Lower leg skin (tissue), 4 donors: ENCODE measurements at regions not wholly inside any gene's neighbourhood (a gene's known extent, or its start where the extent isn't known, plus 50 kb on each side); places are given as distances from the start of the nearest gene placed in this dataset.

Source experiments
- DNase-seq, 2 donors: peaks; one replicate each; pipeline ENCODE4 v3.0.0-alpha.2; 2019; ENCODE audit warnings: low spot score in 2 of 2
- H3K4me3 ChIP-seq: fragments of 200-600 bp; sonication (generic); 2 replicates; pipeline ENCODE4 v1.5.1; 2017; ENCODE audit warnings: mild to moderate bottlenecking, low read depth; ENCODE audit not compliant: poor library complexity, severe bottlenecking
- POLR2A ChIP-seq, 2 donors: fragments of 450-650 bp; IDR thresholded peaks; one replicate each; pipeline ENCODE4 v1.6.1; 2016 to 2017; ENCODE audit warnings: antibody characterized with exemption in 2 of 2, mild to moderate bottlenecking in 1 of 2, moderate library complexity in 1 of 2
- WGBS, 2 donors: methylation state at CpG; one replicate each; pipeline ENCODE4 v1.1.5; 2018; 5-methylcytosine and 5-hydroxymethylcytosine counted together
- intact Hi-C: fragments of 100-400 bp; cut with DNase I; formaldehyde crosslinking; loops from one replicate; pipeline ENCODE4 v1.15.0; 2023; ENCODE audit warnings: low total_unique reads
- TF ChIP-seq, protein P1 (sequence below), 3 donors: fragments of 450-650 bp; IDR thresholded peaks; one replicate each; pipeline ENCODE4 v1.5.1; 2016; ENCODE audit warnings: antibody characterized with exemption in 3 of 3, mild to moderate bottlenecking in 3 of 3, moderate library complexity in 2 of 3

DNA sequence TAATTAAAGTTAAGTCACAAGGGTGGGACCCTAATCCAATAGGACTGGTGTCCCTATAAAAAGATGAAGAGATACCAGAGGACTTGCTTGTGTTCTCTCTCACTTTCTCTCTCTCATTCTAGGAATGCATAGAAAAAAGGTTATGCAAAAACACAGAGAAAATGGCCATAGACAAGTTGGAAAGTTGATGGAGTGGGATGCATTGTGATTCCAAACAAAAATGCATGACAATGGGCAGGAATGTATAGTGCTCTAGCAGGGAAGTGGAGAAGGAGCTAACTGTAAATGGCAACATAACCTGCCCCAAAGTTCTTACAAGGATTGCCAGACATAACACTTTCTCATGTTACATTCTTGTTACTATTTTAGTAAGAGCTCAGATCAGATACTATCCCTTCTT, 301.6 kb upstream of the LRATD1 start:
- no peak overlapping the region for H3K4me3 ChIP-seq
- TF ChIP-seq, protein P1, sequence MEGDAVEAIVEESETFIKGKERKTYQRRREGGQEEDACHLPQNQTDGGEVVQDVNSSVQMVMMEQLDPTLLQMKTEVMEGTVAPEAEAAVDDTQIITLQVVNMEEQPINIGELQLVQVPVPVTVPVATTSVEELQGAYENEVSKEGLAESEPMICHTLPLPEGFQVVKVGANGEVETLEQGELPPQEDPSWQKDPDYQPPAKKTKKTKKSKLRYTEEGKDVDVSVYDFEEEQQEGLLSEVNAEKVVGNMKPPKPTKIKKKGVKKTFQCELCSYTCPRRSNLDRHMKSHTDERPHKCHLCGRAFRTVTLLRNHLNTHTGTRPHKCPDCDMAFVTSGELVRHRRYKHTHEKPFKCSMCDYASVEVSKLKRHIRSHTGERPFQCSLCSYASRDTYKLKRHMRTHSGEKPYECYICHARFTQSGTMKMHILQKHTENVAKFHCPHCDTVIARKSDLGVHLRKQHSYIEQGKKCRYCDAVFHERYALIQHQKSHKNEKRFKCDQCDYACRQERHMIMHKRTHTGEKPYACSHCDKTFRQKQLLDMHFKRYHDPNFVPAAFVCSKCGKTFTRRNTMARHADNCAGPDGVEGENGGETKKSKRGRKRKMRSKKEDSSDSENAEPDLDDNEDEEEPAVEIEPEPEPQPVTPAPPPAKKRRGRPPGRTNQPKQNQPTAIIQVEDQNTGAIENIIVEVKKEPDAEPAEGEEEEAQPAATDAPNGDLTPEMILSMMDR (IDR thresholded peaks at IDR 0.05) = no peak
- TF ChIP-seq POLR2A (IDR thresholded peaks at IDR 0.05) = no peak
- intact Hi-C loops = no loop called here
- DNase-seq = no peak

DNA sequence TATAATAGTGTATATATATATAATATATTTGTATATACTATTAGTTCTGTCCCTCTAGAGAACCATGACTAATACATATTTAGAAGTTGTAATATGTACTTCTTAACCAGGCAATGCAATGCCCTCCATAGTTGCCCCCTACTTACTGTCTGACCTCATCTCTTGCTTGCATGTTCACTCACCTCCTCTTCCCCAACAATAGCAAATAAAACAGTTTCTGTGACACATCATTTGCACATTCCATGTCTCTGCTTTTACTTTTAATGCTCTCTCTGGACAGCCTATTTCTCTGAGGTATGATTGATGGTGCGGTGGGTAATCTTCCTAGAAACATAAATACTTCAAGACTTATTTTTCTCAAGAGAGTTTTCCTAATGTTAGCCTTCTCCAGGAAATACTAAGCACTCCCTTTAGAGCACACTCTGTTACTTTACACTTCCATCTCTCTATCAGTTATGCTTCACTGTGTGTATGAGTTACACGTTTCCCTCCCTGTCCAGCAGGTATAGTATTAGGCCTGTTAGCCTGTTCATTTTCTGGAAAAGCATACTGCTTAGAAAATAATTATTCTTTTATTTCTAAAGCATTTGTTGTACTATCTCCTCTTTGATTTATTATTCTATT, 295.6 kb upstream of the LRATD1 start:
- intact Hi-C loops = no loop called here
- 74 to 92% methylated on average over 2 of the region's 2 CpGs for WGBS, 2 donors
- no peak for DNase-seq
- TF ChIP-seq, protein P1 (IDR thresholded peaks at IDR 0.05) = no peak
- TF ChIP-seq POLR2A (IDR thresholded peaks at IDR 0.05) = no peak
- H3K4me3 ChIP-seq = no peak overlapping the region

DNA sequence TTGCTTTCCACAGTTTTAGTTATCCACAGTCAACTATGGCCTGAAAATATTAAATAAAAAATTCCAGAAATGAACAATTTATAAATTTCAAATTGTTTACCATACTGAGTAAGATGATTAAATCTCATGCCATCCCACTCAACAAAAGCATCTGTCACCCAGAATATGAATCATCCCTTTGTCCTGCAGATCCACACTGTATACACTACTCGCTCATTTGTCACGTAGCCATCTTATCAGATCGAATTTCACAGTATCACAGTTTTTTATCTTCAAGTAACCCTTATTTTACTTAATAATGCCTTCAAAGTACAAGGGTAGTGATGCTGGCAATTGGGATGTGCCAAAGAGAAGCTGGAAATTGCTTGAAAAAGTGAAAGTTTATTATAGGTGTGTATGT, 291.8 kb upstream of the LRATD1 start:
- WGBS, 2 donors = 56 to 69% methylated on average over 3 of the region's 3 CpGs
- intact Hi-C loops = no loop called here
- no peak overlapping the region for H3K4me3 ChIP-seq
- no peak for TF ChIP-seq POLR2A (IDR thresholded peaks at IDR 0.05)
- TF ChIP-seq, protein P1 (IDR thresholded peaks at IDR 0.05) = no peak
- DNase-seq = no peak

DNA sequence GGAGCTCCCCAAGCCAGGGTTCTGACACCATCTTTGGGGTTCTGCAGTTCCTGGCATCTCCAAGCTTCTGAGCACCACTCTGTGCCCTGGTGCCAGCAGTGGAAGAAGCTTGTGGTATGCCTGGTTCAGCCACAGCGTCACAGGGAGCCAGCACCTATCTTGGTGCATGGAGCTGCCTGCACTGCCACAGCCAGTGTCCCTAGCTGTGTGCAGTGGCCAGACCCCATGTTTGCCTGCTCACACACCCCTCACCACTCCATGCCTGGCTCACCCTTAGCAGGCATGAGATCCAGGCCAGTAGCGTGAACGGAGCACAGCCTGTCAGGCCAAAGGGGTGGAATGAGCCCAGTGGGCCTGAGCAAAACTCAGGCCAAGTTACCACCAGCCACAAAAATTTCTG, 290.2 kb upstream of the LRATD1 start:
- WGBS, 2 donors = 88 to 92% methylated on average over 3 of the region's 3 CpGs
- TF ChIP-seq POLR2A (IDR thresholded peaks at IDR 0.05) = no peak
- TF ChIP-seq, protein P1 (IDR thresholded peaks at IDR 0.05) = no peak

DNA sequence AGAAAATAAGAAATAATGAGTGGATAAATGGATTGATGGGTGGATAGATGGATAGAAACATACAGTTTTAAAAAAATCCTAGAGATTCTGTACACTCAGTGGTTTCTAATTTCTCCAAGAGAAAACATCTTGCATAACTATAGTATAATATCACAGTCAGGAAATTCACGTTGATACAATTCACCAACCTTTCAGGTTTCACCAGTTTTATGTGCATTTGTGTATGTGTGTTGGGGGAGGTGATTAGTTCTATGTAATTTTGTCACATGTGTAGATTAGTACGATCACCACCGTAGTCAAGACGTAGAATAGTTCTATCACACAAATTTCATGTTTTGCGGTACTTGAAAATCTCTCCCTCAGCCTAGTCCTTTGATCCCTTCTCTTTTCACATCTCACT, 288.2 kb upstream of the LRATD1 start:
- WGBS, 2 donors = 53 to 75% methylated on average over 5 of the region's 5 CpGs
- TF ChIP-seq, protein P1 (IDR thresholded peaks at IDR 0.05) = no peak
- no peak for TF ChIP-seq POLR2A (IDR thresholded peaks at IDR 0.05)
- no peak overlapping the region for H3K4me3 ChIP-seq
- intact Hi-C loops = no loop called here
- DNase-seq = no peak

More for the DNA sequence above, 290.2 kb upstream of the LRATD1 start:
- no peak overlapping the region for H3K4me3 ChIP-seq
- DNase-seq = no peak
- intact Hi-C loops = no loop called here

DNA sequence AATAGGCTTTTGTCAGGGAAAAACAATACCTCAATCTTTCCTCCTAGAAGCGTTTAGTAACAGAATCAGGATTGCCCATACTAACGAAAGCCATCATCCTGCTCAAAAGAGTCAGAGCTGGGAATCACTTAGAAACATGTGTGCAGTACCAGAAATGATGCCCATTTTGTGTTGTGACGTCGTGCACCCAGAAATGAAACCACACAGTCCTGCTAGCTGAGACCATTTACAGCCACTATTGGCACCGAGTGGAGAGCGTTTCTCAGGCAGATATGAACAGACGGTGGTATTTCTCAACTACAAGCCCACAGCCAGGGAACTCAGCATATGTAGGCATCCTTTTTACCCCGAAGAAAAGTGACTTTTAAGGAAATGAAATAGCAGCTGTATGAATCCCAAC, 284.3 kb upstream of the LRATD1 start:
- no peak overlapping the region for H3K4me3 ChIP-seq
- WGBS, 2 donors = 75 to 78% methylated on average over 8 of the region's 8 CpGs
- no peak for DNase-seq
- intact Hi-C loops = no loop called here
- TF ChIP-seq, protein P1 (IDR thresholded peaks at IDR 0.05) = no peak
- TF ChIP-seq POLR2A (IDR thresholded peaks at IDR 0.05) = no peak
